OCI-LY1 (cell line): ENCODE measurements at regions not wholly inside any gene's neighbourhood (a gene's known extent, or its start where the extent isn't known, plus 50 kb on each side); places are given as distances from the start of the nearest gene placed in this dataset.

Experiments
- H2AFZ ChIP-seq: fragments of 200-600 bp; sonication (generic), shearing (Covaris generic); 2 replicates; pipeline ENCODE4 v1.6.0; 2014; ENCODE audit warnings: antibody characterized with exemption, mild to moderate bottlenecking, low read length
- H3F3A ChIP-seq: fragments of 200-600 bp; sonication (generic), shearing (Covaris generic); 2 replicates; pipeline ENCODE4 v1.6.0; 2014; ENCODE audit warnings: mild to moderate bottlenecking, antibody characterized with exemption, low read length, moderate library complexity; ENCODE audit not compliant: insufficient read depth
- H3K27ac ChIP-seq: fragments of 200-600 bp; sonication (generic); 2 replicates; pipeline ENCODE4 v1.5.1; 2014; ENCODE audit warnings: low read length, mixed run types, mild to moderate bottlenecking, low read depth; ENCODE audit not compliant: poor library complexity, severe bottlenecking
- H3K27me3 ChIP-seq: fragments of 200-600 bp; sonication (generic); 2 replicates; pipeline ENCODE4 v1.6.0; 2014; ENCODE audit warnings: antibody characterized with exemption, mild to moderate bottlenecking, low read length, moderate library complexity; ENCODE audit not compliant: insufficient read depth
- H3K36me3 ChIP-seq: fragments of 200-600 bp; sonication (generic); 2 replicates; pipeline ENCODE4 v1.6.1; 2014; ENCODE audit warnings: mild to moderate bottlenecking, antibody characterized with exemption, low read length, moderate library complexity, mixed read lengths; ENCODE audit not compliant: insufficient read depth
- H3K4me1 ChIP-seq: fragments of 200-600 bp; sonication (generic); 2 replicates; pipeline ENCODE4 v1.5.1; 2014; ENCODE audit warnings: mild to moderate bottlenecking, low read length, moderate library complexity; ENCODE audit not compliant: insufficient read depth, severe bottlenecking
- H3K4me2 ChIP-seq: fragments of 200-600 bp; sonication (generic), shearing (Covaris generic); 2 replicates; pipeline ENCODE4 v1.6.1; 2014; ENCODE audit warnings: low read length
- H3K4me3 ChIP-seq: fragments of 200-600 bp; sonication (generic); 2 replicates; pipeline ENCODE4 v1.5.1; 2014; ENCODE audit warnings: low read length, low read depth, mild to moderate bottlenecking, mixed read lengths; ENCODE audit not compliant: poor library complexity, severe bottlenecking
- H3K79me2 ChIP-seq: fragments of 200-600 bp; shearing (Covaris generic); 2 replicates; pipeline ENCODE4 v1.6.1; 2016; ENCODE audit warnings: mixed run types, low read length, mixed read lengths; ENCODE audit not compliant: insufficient read depth
- H3K9ac ChIP-seq: fragments of 200-600 bp; sonication (generic), shearing (Covaris generic); 2 replicates; pipeline ENCODE4 v1.6.1; 2014; ENCODE audit warnings: mild to moderate bottlenecking, low read length, mixed read lengths
- H3K9me2 ChIP-seq: fragments of 200-600 bp; sonication (generic), shearing (Covaris generic); 2 replicates; pipeline ENCODE4 v1.6.1; 2014; ENCODE audit warnings: low read depth, mild to moderate bottlenecking, low read length, mixed read lengths
- H3K9me3 ChIP-seq: fragments of 200-600 bp; shearing (Covaris generic); 2 replicates; pipeline ENCODE4 v1.6.1; 2014; ENCODE audit warnings: low read length, mixed read lengths
- H4K20me1 ChIP-seq: fragments of 200-600 bp; sonication (generic), shearing (Covaris generic); 2 replicates; pipeline ENCODE4 v1.6.0; 2016; ENCODE audit warnings: mild to moderate bottlenecking, low read length; ENCODE audit not compliant: insufficient read depth
- EZH2 ChIP-seq: fragments of 200-600 bp; sonication (generic), shearing (Covaris generic); IDR thresholded peaks from 2 replicates; pipeline ENCODE4 v1.8.0; 2017; ENCODE audit warnings: borderline replicate concordance, mixed run types, mild to moderate bottlenecking, antibody characterized with exemption, low read length, moderate library complexity, mixed read lengths
- TF ChIP-seq, protein P1 (sequence below): fragments of 200-600 bp; sonication (generic), shearing (Covaris generic); IDR thresholded peaks from 2 replicates; pipeline ENCODE4 v1.5.1; 2017; ENCODE audit warnings: mild to moderate bottlenecking, antibody characterized with exemption, low read length, moderate library complexity, mixed read lengths

DNA sequence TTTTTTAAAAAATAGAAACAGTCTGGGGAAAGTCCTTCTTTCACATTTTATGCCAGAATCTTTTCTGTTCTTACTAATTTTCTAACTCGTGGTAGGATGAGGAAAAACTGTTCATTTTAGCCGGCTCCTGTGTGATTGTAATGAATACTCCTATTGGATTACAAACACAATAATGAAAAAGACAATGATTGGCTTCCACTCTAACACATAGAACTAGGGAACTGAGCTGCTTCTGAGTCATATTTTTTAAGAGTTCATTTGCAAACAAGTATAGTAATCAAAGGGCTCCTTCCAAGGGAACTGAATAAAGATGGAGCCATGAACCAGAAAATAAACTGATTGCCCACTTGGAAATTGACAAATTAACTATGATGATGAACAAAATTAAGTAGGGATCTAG is 265.3 kb upstream of the TCF21 start:
- Histone ChIP-seq H3K4me2 (no peak overlapping the region), H3K27ac (no peak overlapping the region), H3K27me3 (no peaks in the 10 kb centered on the region), H3K4me3 (no peak overlapping the region), H3K9me3 (no peaks in the 10 kb centered on the region), H2AFZ (no peak overlapping the region), H3K36me3 (no peaks in the 10 kb centered on the region), H3F3A (no peaks in the 10 kb centered on the region), H3K79me2 (no peaks in the 10 kb centered on the region), H4K20me1 (no peaks in the 10 kb centered on the region), H3K4me1 (no peaks in the 10 kb centered on the region), H3K9me2 (no peaks in the 10 kb centered on the region), H3K9ac (no peak overlapping the region)
- TF ChIP-seq, protein P1, sequence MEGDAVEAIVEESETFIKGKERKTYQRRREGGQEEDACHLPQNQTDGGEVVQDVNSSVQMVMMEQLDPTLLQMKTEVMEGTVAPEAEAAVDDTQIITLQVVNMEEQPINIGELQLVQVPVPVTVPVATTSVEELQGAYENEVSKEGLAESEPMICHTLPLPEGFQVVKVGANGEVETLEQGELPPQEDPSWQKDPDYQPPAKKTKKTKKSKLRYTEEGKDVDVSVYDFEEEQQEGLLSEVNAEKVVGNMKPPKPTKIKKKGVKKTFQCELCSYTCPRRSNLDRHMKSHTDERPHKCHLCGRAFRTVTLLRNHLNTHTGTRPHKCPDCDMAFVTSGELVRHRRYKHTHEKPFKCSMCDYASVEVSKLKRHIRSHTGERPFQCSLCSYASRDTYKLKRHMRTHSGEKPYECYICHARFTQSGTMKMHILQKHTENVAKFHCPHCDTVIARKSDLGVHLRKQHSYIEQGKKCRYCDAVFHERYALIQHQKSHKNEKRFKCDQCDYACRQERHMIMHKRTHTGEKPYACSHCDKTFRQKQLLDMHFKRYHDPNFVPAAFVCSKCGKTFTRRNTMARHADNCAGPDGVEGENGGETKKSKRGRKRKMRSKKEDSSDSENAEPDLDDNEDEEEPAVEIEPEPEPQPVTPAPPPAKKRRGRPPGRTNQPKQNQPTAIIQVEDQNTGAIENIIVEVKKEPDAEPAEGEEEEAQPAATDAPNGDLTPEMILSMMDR: no peak
- no peak for TF ChIP-seq EZH2

DNA sequence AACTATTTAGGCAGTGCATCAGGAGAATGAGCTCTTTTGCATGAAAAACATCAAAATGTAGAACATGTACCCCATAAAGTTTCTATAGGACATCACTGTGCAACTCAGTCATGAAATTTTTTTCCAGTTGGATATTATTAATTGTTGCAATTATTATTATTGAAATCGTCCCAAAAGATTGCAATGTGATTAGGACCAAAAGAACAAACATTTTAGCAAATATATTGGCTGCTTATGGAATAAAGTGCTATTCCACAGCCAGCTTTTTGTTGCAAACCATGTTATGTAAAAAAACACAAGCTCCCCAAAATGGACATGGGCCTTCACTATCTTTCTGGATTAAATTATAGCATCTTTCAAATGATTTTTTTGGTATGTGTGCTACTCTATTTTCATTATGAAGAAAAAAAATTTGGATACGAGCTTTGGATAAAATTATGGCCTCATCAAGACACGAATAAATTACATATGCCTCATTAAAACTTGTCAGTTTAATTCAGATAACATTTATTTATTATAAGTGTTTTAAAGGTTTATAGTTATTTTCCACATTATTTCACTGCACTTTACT is 262.7 kb upstream of the TCF21 start:
- Histone ChIP-seq H3K79me2 (no peaks in the 10 kb centered on the region), H3K9me3 (no peaks in the 10 kb centered on the region), H4K20me1 (no peaks in the 10 kb centered on the region), H3K27ac (no peak overlapping the region), H3K36me3 (no peaks in the 10 kb centered on the region), H3K9ac (no peak overlapping the region), H3K9me2 (no peaks in the 10 kb centered on the region), H2AFZ (no peak overlapping the region), H3K4me2 (no peak overlapping the region), H3K27me3 (no peaks in the 10 kb centered on the region), H3K4me1 (no peaks in the 10 kb centered on the region), H3K4me3 (no peak overlapping the region), H3F3A (no peaks in the 10 kb centered on the region)
- TF ChIP-seq EZH2: no peak
- TF ChIP-seq, protein P1: no peak

DNA sequence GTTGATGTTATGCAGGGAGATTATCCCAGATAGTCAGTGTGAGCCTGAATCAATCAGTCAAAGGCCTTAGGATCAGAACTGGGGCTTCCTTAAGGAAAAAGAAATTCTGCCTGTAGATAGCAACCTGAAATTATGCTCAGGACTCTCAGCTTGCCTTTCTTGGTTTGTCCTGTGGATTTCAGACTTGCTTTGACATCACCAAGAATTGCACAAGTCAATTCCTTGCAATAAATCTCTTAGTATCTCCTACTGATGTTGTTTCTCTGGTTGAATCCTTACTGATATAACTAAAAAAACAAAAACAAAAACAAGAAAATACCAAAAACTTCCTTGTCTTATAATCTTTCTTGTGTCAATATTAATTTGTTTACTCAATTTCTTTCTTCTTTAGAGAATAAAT is 258.9 kb upstream of the TCF21 start:
- no peaks in the 10 kb centered on the region for H3K9me2 ChIP-seq
- H3F3A ChIP-seq: no peaks in the 10 kb centered on the region
- H3K4me3 ChIP-seq: no peak overlapping the region
- H3K79me2 ChIP-seq: no peaks in the 10 kb centered on the region
- no peaks in the 10 kb centered on the region for H3K4me1 ChIP-seq
- no peak overlapping the region for H3K27ac ChIP-seq
- no peak overlapping the region for H3K4me2 ChIP-seq
- H2AFZ ChIP-seq: no peak overlapping the region
- H4K20me1 ChIP-seq: no peaks in the 10 kb centered on the region
- no peak overlapping the region for H3K9ac ChIP-seq
- no peaks in the 10 kb centered on the region for H3K36me3 ChIP-seq
- H3K9me3 ChIP-seq: no peaks in the 10 kb centered on the region
- TF ChIP-seq, protein P1: no peak
- no peak for TF ChIP-seq EZH2
- H3K27me3 ChIP-seq: no peaks in the 10 kb centered on the region
